ENCODE measurements at regions not wholly inside any gene's neighbourhood (a gene's known extent, or its start where the extent isn't known, plus 50 kb on each side); places are given as distances from the start of the nearest gene placed in this dataset.

DNA sequence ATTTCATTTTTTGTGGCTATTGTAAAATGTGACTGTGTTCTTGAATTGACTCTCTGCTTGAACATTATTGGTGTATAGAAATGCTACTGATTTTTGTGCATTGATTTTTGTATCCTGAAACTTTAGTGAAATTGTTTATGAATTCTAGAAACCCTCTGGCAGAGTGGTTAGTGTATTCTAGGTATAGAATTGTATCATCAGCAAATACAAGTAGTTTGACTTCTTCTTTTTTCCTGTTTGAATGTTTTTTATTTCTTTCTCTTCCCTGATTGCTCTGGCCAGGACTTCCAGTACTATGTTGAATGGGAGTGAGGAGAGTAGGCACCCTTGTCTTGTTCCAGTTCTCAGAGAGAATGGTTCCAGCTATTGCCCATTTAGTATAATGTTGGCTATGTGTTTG lies 88.8 kb upstream of the HMHB1 start:
- H3K4me3 ChIP-seq (ENCODE audit: low read depth, low read length) = no peak overlapping the region
- H3K4me1 ChIP-seq (ENCODE audit: control insufficient read depth, insufficient read depth, low read length) = no peaks in the 10 kb centered on the region
- H3K9ac ChIP-seq (ENCODE audit: low read depth, low read length) = no peak overlapping the region
- H3K27me3 ChIP-seq (ENCODE audit: control insufficient read depth, insufficient read depth, low read length) = no peaks in the 10 kb centered on the region
- H3K9me3 ChIP-seq (ENCODE audit: control insufficient read depth, insufficient read depth, low read length) = no peaks in the 10 kb centered on the region
- H3K36me3 ChIP-seq (ENCODE audit: control insufficient read depth, insufficient read depth, low read length) = no peaks in the 10 kb centered on the region

DNA sequence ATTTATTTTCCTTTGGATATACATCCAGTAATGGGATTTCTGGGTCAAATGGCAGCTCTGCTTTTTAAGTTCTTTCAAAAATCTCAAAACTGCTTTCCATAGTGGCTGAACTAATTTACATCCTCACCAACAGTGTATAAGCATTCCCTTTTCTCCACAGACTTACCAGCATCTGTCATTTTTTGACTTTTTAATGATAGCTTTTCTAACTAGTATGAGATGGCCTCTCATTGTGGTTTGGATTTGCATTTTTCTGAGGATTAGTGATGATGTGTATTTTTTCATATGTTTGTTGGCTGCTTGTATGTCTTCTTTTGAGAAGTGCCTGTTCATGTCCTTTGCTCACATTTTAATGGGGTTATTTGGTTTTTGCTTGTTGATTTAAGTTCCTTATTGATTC lies 90.0 kb upstream of the HMHB1 start:
- Histone ChIP-seq H3K36me3 (ENCODE audit: control insufficient read depth, insufficient read depth, low read length) (no peaks in the 10 kb centered on the region), H3K27me3 (ENCODE audit: control insufficient read depth, insufficient read depth, low read length) (no peaks in the 10 kb centered on the region), H3K4me3 (ENCODE audit: low read depth, low read length) (no peak overlapping the region), H3K9me3 (ENCODE audit: control insufficient read depth, insufficient read depth, low read length) (no peaks in the 10 kb centered on the region), H3K4me1 (ENCODE audit: control insufficient read depth, insufficient read depth, low read length) (no peaks in the 10 kb centered on the region), H3K9ac (ENCODE audit: low read depth, low read length) (no peak overlapping the region)

DNA sequence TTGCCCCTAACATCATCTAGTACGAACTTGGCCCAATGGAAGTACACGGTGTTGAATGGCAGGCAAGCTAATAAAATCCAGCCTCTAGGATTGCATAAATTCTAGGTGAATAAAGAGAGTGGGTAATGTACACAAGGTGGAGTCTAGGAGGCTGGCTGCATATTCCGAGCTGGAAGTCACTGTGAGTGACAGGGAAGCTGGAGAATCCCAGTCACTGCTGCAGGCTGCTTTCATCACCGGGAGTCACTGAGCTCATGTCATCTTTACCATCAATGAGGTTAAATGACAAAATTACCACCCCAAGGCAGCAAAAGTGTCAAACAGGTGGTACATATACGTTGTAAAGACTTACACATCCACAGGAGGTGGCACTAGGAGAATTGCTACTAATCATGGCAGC lies 91.3 kb upstream of the HMHB1 start:
- Histone ChIP-seq H3K9ac (ENCODE audit: low read depth, low read length) (no peak overlapping the region), H3K9me3 (ENCODE audit: control insufficient read depth, insufficient read depth, low read length) (no peaks in the 10 kb centered on the region), H3K27me3 (ENCODE audit: control insufficient read depth, insufficient read depth, low read length) (no peaks in the 10 kb centered on the region), H3K36me3 (ENCODE audit: control insufficient read depth, insufficient read depth, low read length) (no peaks in the 10 kb centered on the region), H3K4me3 (ENCODE audit: low read depth, low read length) (no peak overlapping the region), H3K4me1 (ENCODE audit: control insufficient read depth, insufficient read depth, low read length) (no peaks in the 10 kb centered on the region)

DNA sequence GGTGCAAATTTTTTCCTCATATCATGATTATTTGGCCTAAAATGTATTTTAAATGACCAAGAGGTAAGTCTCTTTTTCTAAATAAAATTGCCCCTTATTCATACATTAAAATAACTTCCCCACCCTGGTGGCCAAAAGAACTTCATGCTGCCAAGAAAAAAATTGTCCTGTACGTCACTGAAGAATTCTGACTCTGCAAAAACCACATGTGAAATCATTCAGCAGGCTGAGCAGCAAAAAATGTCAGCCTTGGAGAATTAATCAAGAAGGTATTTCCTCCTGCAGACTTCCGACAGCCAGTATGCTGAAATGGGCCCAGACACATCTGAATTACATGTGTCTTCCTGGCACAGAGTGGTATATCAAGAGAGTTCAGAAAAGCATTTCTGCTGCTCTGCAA lies 94.6 kb upstream of the HMHB1 start:
- Histone ChIP-seq H3K9ac (ENCODE audit: low read depth, low read length) (no peak overlapping the region), H3K4me3 (ENCODE audit: low read depth, low read length) (no peak overlapping the region)

GRCh38 chr5:143716881-143717280 lies 95.1 kb upstream of the HMHB1 start:
- H3K9me3 ChIP-seq (ENCODE audit: control insufficient read depth, insufficient read depth, low read length) = no peaks in the 10 kb centered on the region
- no peak overlapping the region for H3K4me3 ChIP-seq (ENCODE audit: low read depth, low read length)
- H3K36me3 ChIP-seq (ENCODE audit: control insufficient read depth, insufficient read depth, low read length) = no peaks in the 10 kb centered on the region
- no peak overlapping the region for H3K9ac ChIP-seq (ENCODE audit: low read depth, low read length)
- no peaks in the 10 kb centered on the region for H3K27me3 ChIP-seq (ENCODE audit: control insufficient read depth, insufficient read depth, low read length)
- no peaks in the 10 kb centered on the region for H3K4me1 ChIP-seq (ENCODE audit: control insufficient read depth, insufficient read depth, low read length)

More for the DNA sequence above, 94.6 kb upstream of the HMHB1 start:
- Histone ChIP-seq H3K4me1 (ENCODE audit: control insufficient read depth, insufficient read depth, low read length) (no peaks in the 10 kb centered on the region), H3K27me3 (ENCODE audit: control insufficient read depth, insufficient read depth, low read length) (no peaks in the 10 kb centered on the region), H3K36me3 (ENCODE audit: control insufficient read depth, insufficient read depth, low read length) (no peaks in the 10 kb centered on the region), H3K9me3 (ENCODE audit: control insufficient read depth, insufficient read depth, low read length) (no peaks in the 10 kb centered on the region)

GRCh38 chr5:143715616-143716015 lies 96.3 kb upstream of the HMHB1 start:
- no peaks in the 10 kb centered on the region for H3K4me1 ChIP-seq (ENCODE audit: control insufficient read depth, insufficient read depth, low read length)
- no peaks in the 10 kb centered on the region for H3K27me3 ChIP-seq (ENCODE audit: control insufficient read depth, insufficient read depth, low read length)
- no peaks in the 10 kb centered on the region for H3K9me3 ChIP-seq (ENCODE audit: control insufficient read depth, insufficient read depth, low read length)
- H3K4me3 ChIP-seq (ENCODE audit: low read depth, low read length) = no peak overlapping the region
- H3K9ac ChIP-seq (ENCODE audit: low read depth, low read length) = no peak overlapping the region
- H3K36me3 ChIP-seq (ENCODE audit: control insufficient read depth, insufficient read depth, low read length) = no peaks in the 10 kb centered on the region

- Histone ChIP-seq H3K4me1 (ENCODE audit: control insufficient read depth, insufficient read depth, low read length) (no peaks in the 10 kb centered on the region), H3K27me3 (ENCODE audit: control insufficient read depth, insufficient read depth, low read length) (no peaks in the 10 kb centered on the region), H3K36me3 (ENCODE audit: control insufficient read depth, insufficient read depth, low read length) (no peaks in the 10 kb centered on the region), H3K4me3 (ENCODE audit: low read depth, low read length) (no peak overlapping the region), H3K9me3 (ENCODE audit: control insufficient read depth, insufficient read depth, low read length) (no peaks in the 10 kb centered on the region), H3K9ac (ENCODE audit: low read depth, low read length) (no peak overlapping the region)
Measured at GRCh38 chr5:143714629-143715028, 97.3 kb upstream of the HMHB1 start.

- H3K9ac ChIP-seq (ENCODE audit: low read depth, low read length) = no peak overlapping the region
- H3K36me3 ChIP-seq (ENCODE audit: control insufficient read depth, insufficient read depth, low read length) = no peaks in the 10 kb centered on the region
- no peaks in the 10 kb centered on the region for H3K27me3 ChIP-seq (ENCODE audit: control insufficient read depth, insufficient read depth, low read length)
- H3K4me3 ChIP-seq (ENCODE audit: low read depth, low read length) = no peak overlapping the region
- H3K4me1 ChIP-seq (ENCODE audit: control insufficient read depth, insufficient read depth, low read length) = no peaks in the 10 kb centered on the region
- H3K9me3 ChIP-seq (ENCODE audit: control insufficient read depth, insufficient read depth, low read length) = no peaks in the 10 kb centered on the region
Measured at GRCh38 chr5:143713047-143714003, 98.6 kb upstream of the HMHB1 start.

DNA sequence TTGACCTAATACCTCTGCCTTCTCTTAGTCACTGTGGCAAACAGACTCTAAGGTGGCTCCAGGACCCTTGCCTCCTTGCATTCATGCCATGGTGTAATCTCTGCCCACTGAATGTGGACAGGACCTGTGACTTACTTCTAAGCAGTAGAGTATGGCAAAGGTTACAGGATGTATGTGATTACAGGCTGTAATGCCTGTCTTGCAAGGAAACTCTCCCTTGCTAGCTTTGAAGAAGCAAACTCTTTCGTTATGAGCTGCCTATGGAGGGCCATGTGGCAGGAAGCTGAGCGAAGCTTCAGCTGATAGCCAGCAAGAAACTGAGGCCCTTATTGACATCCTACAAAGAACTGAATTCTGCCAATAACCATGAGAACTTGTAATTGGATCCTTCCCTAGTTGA lies 103.3 kb upstream of the HMHB1 start:
- Histone ChIP-seq H3K27me3 (ENCODE audit: control insufficient read depth, insufficient read depth, low read length) (no peaks in the 10 kb centered on the region), H3K9ac (ENCODE audit: low read depth, low read length) (no peak overlapping the region), H3K4me1 (ENCODE audit: control insufficient read depth, insufficient read depth, low read length) (no peaks in the 10 kb centered on the region), H3K36me3 (ENCODE audit: control insufficient read depth, insufficient read depth, low read length) (no peaks in the 10 kb centered on the region), H3K9me3 (ENCODE audit: control insufficient read depth, insufficient read depth, low read length) (no peaks in the 10 kb centered on the region), H3K4me3 (ENCODE audit: low read depth, low read length) (no peak overlapping the region)

- H3K9ac ChIP-seq (ENCODE audit: low read depth, low read length) = no peak overlapping the region
- no peaks in the 10 kb centered on the region for H3K4me1 ChIP-seq (ENCODE audit: control insufficient read depth, insufficient read depth, low read length)
- no peaks in the 10 kb centered on the region for H3K9me3 ChIP-seq (ENCODE audit: control insufficient read depth, insufficient read depth, low read length)
- H3K27me3 ChIP-seq (ENCODE audit: control insufficient read depth, insufficient read depth, low read length) = no peaks in the 10 kb centered on the region
- no peak overlapping the region for H3K4me3 ChIP-seq (ENCODE audit: low read depth, low read length)
- H3K36me3 ChIP-seq (ENCODE audit: control insufficient read depth, insufficient read depth, low read length) = no peaks in the 10 kb centered on the region
Measured at GRCh38 chr5:143707806-143708205, 104.2 kb upstream of the HMHB1 start.

- Histone ChIP-seq H3K9ac (ENCODE audit: low read depth, low read length) (no peak overlapping the region), H3K27me3 (ENCODE audit: control insufficient read depth, insufficient read depth, low read length) (no peaks in the 10 kb centered on the region), H3K4me3 (ENCODE audit: low read depth, low read length) (no peak overlapping the region), H3K36me3 (ENCODE audit: control insufficient read depth, insufficient read depth, low read length) (no peaks in the 10 kb centered on the region), H3K9me3 (ENCODE audit: control insufficient read depth, insufficient read depth, low read length) (no peaks in the 10 kb centered on the region), H3K4me1 (ENCODE audit: control insufficient read depth, insufficient read depth, low read length) (no peaks in the 10 kb centered on the region)
Measured at GRCh38 chr5:143705381-143705780, 106.6 kb upstream of the HMHB1 start.

- Histone ChIP-seq H3K9me3 (ENCODE audit: control insufficient read depth, insufficient read depth, low read length) (no peaks in the 10 kb centered on the region), H3K27me3 (ENCODE audit: control insufficient read depth, insufficient read depth, low read length) (no peaks in the 10 kb centered on the region), H3K9ac (ENCODE audit: low read depth, low read length) (no peak overlapping the region), H3K4me3 (ENCODE audit: low read depth, low read length) (no peak overlapping the region), H3K4me1 (ENCODE audit: control insufficient read depth, insufficient read depth, low read length) (no peaks in the 10 kb centered on the region), H3K36me3 (ENCODE audit: control insufficient read depth, insufficient read depth, low read length) (no peaks in the 10 kb centered on the region)
Measured at GRCh38 chr5:143703659-143704058, 108.3 kb upstream of the HMHB1 start.
